GM23248 (cell line): ENCODE measurements at regions not wholly inside any gene's neighbourhood (a gene's known extent, or its start where the extent isn't known, plus 50 kb on each side); places are given as distances from the start of the nearest gene placed in this dataset.
A peak's percentile ranks its signal among the peaks of the same experiment; 100 is the strongest.

Source experiments
- DNase-seq: peaks from one replicate; pipeline ENCODE4 v3.0.0-alpha.2; 2015
- H2AFZ ChIP-seq: fragments of 200-600 bp; sonication (generic); 2 replicates; pipeline ENCODE4 v1.6.1; 2016; ENCODE audit warnings: antibody characterized with exemption
- H3F3A ChIP-seq: fragments of 200-600 bp; sonication (generic); 2 replicates; pipeline ENCODE4 v1.6.1; 2016; ENCODE audit warnings: mild to moderate bottlenecking, antibody characterized with exemption, mixed run types; ENCODE audit not compliant: insufficient read depth
- H3K27ac ChIP-seq: fragments of 200-600 bp; sonication (generic); 2 replicates; pipeline ENCODE4 v1.5.1; 2016; ENCODE audit warnings: mild to moderate bottlenecking
- H3K27me3 ChIP-seq: fragments of 200-600 bp; sonication (generic); replicated peaks from 2 replicates; pipeline ENCODE4 v1.6.1; 2016; ENCODE audit warnings: mild to moderate bottlenecking; ENCODE audit not compliant: insufficient read depth
- H3K36me3 ChIP-seq: fragments of 200-600 bp; sonication (generic); 2 replicates; pipeline ENCODE4 v1.6.1; 2016; ENCODE audit warnings: low read depth, mild to moderate bottlenecking
- H3K4me1 ChIP-seq: fragments of 200-600 bp; sonication (generic); 2 replicates; pipeline ENCODE4 v1.6.1; 2016; ENCODE audit warnings: mild to moderate bottlenecking; ENCODE audit not compliant: insufficient read depth
- H3K4me2 ChIP-seq: fragments of 200-600 bp; sonication (generic); one replicate; pipeline ENCODE4 v1.6.1; 2016; ENCODE audit warnings: mild to moderate bottlenecking; ENCODE audit not compliant: unreplicated experiment
- H3K4me3 ChIP-seq: fragments of 200-600 bp; sonication (generic); 2 replicates; pipeline ENCODE4 v1.5.1; 2016; ENCODE audit warnings: mild to moderate bottlenecking
- H3K79me2 ChIP-seq: fragments of 200-600 bp; sonication (generic); 2 replicates; pipeline ENCODE4 v1.6.1; 2016; ENCODE audit warnings: mild to moderate bottlenecking; ENCODE audit not compliant: insufficient read depth
- H3K9ac ChIP-seq: fragments of 200-600 bp; sonication (generic); 2 replicates; pipeline ENCODE4 v1.6.1; 2016; ENCODE audit warnings: mild to moderate bottlenecking
- H3K9me2 ChIP-seq: fragments of 200-600 bp; sonication (generic); 2 replicates; pipeline ENCODE4 v1.6.1; 2016; ENCODE audit warnings: mixed run types, mild to moderate bottlenecking, moderate library complexity; ENCODE audit not compliant: insufficient read depth
- H3K9me3 ChIP-seq: fragments of 200-600 bp; sonication (generic); one replicate; pipeline ENCODE4 v1.6.1; 2017; ENCODE audit warnings: low read depth
- H4K20me1 ChIP-seq: fragments of 200-600 bp; sonication (generic); 2 replicates; pipeline ENCODE4 v1.6.0; 2016; ENCODE audit not compliant: insufficient read depth
- EZH2 ChIP-seq: fragments of 200-600 bp; sonication (generic); IDR thresholded peaks from 2 replicates; pipeline ENCODE4 v1.6.1; 2018; ENCODE audit warnings: antibody characterized with exemption, mild to moderate bottlenecking; ENCODE audit not compliant: insufficient read depth, poor library complexity, severe bottlenecking
- EZH2phosphoT487 ChIP-seq: fragments of 200-600 bp; sonication (generic); IDR thresholded peaks from 2 replicates; pipeline ENCODE4 v1.6.1; 2018; ENCODE audit warnings: antibody characterized with exemption, moderate library complexity, mild to moderate bottlenecking, low read depth; ENCODE audit not compliant: insufficient read depth
- WGBS, 2 experiments: methylation state at CpG; one replicate each; pipeline ENCODE4 v1.1.6; 2015 to 2017; ENCODE audit warnings: low lambda C conversion rate in 2 of 2, low coverage in 1 of 2; ENCODE audit errors: missing lambda C conversion rate in 2 of 2; 5-methylcytosine and 5-hydroxymethylcytosine counted together
- in situ Hi-C: fragments of 300-500 bp; cut with MboI; formaldehyde crosslinking; loops from 2 replicates; pipeline ENCODE4 v1.15.0; 2020

DNA sequence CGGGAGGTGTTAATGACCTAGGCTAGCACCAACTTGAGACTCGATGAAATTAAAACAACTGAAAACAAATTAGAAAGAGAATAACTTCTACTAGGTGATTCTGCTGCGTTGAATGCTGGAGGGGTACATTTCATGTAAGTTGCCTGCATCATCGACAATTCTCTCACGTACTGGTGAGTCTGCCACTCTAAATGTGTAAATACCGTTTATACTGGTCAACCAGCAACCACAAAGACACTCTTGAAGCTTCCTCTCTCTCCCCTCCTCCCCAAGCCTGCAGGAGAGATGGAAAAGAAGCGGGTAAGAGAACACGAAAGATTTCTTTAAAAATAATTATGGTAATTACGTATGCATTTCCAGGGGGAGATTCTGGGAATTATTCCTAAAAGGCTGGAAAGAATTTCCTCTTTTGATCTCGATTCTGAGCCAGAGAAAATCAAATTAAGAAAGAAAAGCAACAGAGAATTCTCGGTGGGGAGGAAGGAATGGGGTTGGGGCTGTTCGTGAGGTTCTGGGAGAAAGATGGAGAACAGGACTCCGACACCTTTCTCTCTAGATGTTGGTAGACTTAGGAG lies 68.6 kb upstream of the MRTFB start:
- 55 to 57% methylated on average over 13 of the region's 13 CpGs for WGBS, 2 experiments
- Histone ChIP-seq H3K4me1 (peaks cover 7% of the 10 kb centered on the region), H3K27ac (peak overlapping the region; percentile 9; the same call in 1 of the 2 replicates), H3K9me3 (no peaks in the 10 kb centered on the region), H3K27me3 (no peaks in the 10 kb centered on the region), H4K20me1 (no peaks in the 10 kb centered on the region), H3K9me2 (no peaks in the 10 kb centered on the region), H3K4me3 (peak overlapping the region; percentile 64), H3K79me2 (no peaks in the 10 kb centered on the region), H3K36me3 (no peaks in the 10 kb centered on the region), H3F3A (peaks cover 17% of the 10 kb centered on the region; the same call in 1 of the 2 replicates), H2AFZ (peak overlapping the region; percentile 68), H3K4me2 (peak overlapping the region; percentile 77), H3K9ac (peak overlapping the region; percentile 51)
- in situ Hi-C loops: loop anchor here (10.0 kb wide), 1 partner anchor 58 kb away; no protein-coding TSS in a partner anchor
- no peak for DNase-seq
- TF ChIP-seq EZH2phosphoT487 (no peak), EZH2 (no peak)

DNA sequence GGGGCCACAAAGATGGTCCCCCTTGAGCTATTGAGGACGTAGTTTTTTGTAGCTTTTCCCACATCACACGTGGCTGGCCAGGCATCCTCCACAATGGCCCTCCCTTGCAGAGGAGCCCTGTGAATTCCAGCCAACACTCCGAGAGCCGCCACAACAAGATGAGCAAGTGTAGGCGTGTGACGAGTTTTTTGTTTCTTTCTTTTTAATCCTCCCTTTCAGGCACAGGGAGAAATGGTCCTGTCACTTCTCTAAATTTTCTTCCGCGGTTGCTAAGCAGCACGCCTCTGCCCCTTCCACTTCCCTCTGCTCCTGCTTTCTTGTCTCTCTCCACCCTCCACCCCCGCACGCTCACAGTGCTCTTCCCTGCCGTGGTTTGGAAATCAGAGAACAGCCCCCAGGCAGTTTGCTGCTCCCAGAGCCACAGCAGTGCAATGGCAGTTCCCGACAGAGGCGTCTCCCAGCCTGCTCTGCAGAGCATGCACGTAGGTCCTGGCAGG lies 68.0 kb upstream of the MRTFB start:
- DNase-seq: peak; percentile 88
- Histone ChIP-seq H3K4me2 (peak overlapping the region; percentile 77), H4K20me1 (no peaks in the 10 kb centered on the region), H3F3A (peaks cover 22% of the 10 kb centered on the region; the same call in 1 of the 2 replicates), H3K27me3 (no peaks in the 10 kb centered on the region), H3K9ac (peak overlapping the region; percentile 51), H3K27ac (peak overlapping the region; percentile 9; the same call in 1 of the 2 replicates), H3K4me3 (peak overlapping the region; percentile 64), H3K4me1 (peaks cover 7% of the 10 kb centered on the region), H3K9me2 (no peaks in the 10 kb centered on the region), H3K79me2 (no peaks in the 10 kb centered on the region), H3K9me3 (no peaks in the 10 kb centered on the region), H2AFZ (peak overlapping the region; percentile 68), H3K36me3 (no peaks in the 10 kb centered on the region)
- TF ChIP-seq EZH2: no peak
- TF ChIP-seq EZH2phosphoT487: no peak
- WGBS, 2 experiments: 1 to 3% methylated on average over 13 to 15 of the region's 15 CpGs
- in situ Hi-C loops: loop anchor here (10.0 kb wide), 1 partner anchor 58 kb away; no protein-coding TSS in a partner anchor

DNA sequence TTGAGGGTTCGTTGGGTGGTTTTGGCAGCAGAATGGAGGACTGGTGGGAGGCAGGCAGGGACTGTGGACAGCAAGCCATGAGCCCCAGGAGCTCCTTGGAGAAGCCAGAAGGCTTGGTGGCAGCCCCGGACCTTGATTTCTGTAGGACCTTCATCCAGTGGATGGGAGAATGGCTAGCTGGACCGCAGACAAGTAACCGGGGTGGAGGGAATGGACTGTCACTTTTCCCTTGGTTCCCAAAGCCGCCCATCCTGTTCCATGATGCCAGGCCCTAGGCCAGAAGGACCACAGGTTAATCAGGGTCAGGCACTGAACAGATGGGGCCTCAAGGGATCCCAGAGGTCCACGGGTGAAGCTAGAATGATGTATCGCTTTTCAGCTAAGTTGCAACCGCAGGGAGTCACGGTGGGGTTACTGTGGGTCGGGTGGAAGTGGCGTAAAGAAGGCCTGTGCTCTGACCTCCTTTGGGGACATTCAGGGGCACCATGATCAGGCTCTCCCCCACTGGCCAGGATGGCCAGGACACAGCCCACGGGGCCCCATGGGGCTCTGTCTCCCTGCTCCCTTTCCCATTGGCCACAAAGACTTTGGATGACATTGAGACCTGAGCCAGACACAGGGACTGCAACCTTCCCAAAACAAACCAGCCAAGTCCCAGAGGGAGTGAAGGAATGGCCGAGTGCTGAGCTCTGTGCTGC lies 66.9 kb upstream of the MRTFB start:
- Histone ChIP-seq H3K9ac (no peak overlapping the region), H3K4me2 (no peak overlapping the region), H3K27me3 (no peaks in the 10 kb centered on the region; the same call in 1 of the 2 replicates), H2AFZ (no peak overlapping the region; the same call in 1 of the 2 replicates), H4K20me1 (no peaks in the 10 kb centered on the region), H3F3A (peaks cover 23% of the 10 kb centered on the region; the same call in 1 of the 2 replicates), H3K36me3 (no peaks in the 10 kb centered on the region), H3K27ac (no peak overlapping the region), H3K9me3 (no peaks in the 10 kb centered on the region), H3K79me2 (no peaks in the 10 kb centered on the region), H3K4me1 (peaks cover 7% of the 10 kb centered on the region), H3K9me2 (no peaks in the 10 kb centered on the region), H3K4me3 (no peak overlapping the region)
- in situ Hi-C loops: loop anchor here (10.0 kb wide), 1 partner anchor 59 kb away; no protein-coding TSS in a partner anchor
- WGBS, 2 experiments: 87 to 89% methylated on average over 13 of the region's 13 CpGs
- DNase-seq: no peak
- no peak for TF ChIP-seq EZH2
- TF ChIP-seq EZH2phosphoT487: no peak

DNA sequence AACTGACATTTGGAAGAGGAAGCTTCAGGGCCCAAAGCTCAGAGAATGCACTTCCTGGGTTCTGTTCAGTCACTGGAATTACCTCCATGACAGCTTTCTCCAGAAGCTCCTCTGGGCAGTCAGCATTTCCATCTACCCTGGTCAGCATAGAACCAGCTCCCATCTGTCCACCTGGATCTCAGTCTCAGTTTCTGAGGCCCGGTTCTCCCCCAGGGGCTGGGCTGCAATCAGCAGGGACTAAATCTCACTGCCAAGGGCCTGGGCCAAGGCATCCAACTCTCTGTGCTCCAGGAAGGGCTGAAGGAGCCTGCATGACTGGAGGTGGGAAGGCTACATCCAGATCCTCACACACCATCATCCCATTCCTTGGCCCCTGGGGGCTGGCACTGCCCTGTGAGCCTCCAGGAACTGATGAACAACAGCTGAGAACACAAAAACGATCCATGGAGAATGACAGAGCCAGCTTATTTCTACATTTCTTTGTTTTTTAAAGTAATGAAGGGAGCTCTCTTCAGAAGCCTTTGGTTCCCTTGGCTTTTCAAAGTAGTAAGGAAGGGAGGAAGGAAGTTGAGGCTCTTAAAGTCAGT lies 66.3 kb upstream of the MRTFB start:
- no peak overlapping the region; the same call in 1 of the 2 replicates for H2AFZ ChIP-seq
- DNase-seq: no peak
- in situ Hi-C loops: loop anchor here (10.0 kb wide), 1 partner anchor 60 kb away; no protein-coding TSS in a partner anchor

More for the DNA sequence above, 66.3 kb upstream of the MRTFB start:
- H3K9me2 ChIP-seq: no peaks in the 10 kb centered on the region
- no peaks in the 10 kb centered on the region for H3K9me3 ChIP-seq
- TF ChIP-seq EZH2phosphoT487 (no peak), EZH2 (no peak)
- H3K4me1 ChIP-seq: peaks cover 7% of the 10 kb centered on the region
- H3K27ac ChIP-seq: no peak overlapping the region
- H4K20me1 ChIP-seq: no peaks in the 10 kb centered on the region
- no peaks in the 10 kb centered on the region for H3K79me2 ChIP-seq
- no peak overlapping the region for H3K4me2 ChIP-seq
- no peaks in the 10 kb centered on the region for H3K36me3 ChIP-seq
- WGBS, 2 experiments: 7 to 32% methylated on average over 2 of the region's 2 CpGs
- no peak overlapping the region for H3K9ac ChIP-seq
- peaks cover 23% of the 10 kb centered on the region; the same call in 1 of the 2 replicates for H3F3A ChIP-seq
- H3K27me3 ChIP-seq: no peaks in the 10 kb centered on the region; the same call in 1 of the 2 replicates
- no peak overlapping the region for H3K4me3 ChIP-seq
